ENCODE measurements at regions not wholly inside any gene's neighbourhood (a gene's known extent, or its start where the extent isn't known, plus 50 kb on each side); places are given as distances from the start of the nearest gene placed in this dataset.
A peak's percentile ranks its signal among the peaks of the same experiment; 100 is the strongest.

DNA sequence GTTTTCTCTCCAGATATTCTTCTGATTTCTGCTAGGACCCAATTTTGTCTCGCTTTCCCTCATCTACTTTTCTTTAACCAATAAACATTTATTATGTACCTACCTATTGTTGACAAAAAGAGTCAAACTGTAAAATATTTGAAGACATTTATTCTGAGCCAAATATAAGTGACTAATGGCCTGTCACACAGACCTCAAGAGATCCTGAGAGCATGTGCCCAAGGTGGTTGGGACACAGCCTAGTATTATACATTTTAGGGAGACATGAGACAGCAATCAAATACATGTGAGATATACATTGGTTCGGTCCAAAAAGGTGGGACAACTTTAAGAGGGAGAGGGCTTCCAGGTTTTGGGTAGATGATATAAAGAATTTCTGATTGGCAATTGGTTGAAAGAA lies 191.8 kb downstream of the NXNL2 start:
- H3K4me1 Mint-ChIP-seq, result no peaks in the 10 kb centered on the region
- H3K36me3 ChIP-seq (ENCODE audit: control insufficient read depth, insufficient read depth, low read length), result no peaks in the 10 kb centered on the region
- no peaks in the 10 kb centered on the region for H3K36me3 Mint-ChIP-seq
- peaks cover 0 to 6% (median 0%) of the 10 kb centered on the region in 7 donors for H3K9me3 Mint-ChIP-seq
- H3K4me3 Mint-ChIP-seq, result no peak overlapping the region
- no peaks in the 10 kb centered on the region for H3K9me3 ChIP-seq (ENCODE audit: control insufficient read depth in 2 of 2, low read length in 2 of 2)
- no peak overlapping the region for H3K4me3 ChIP-seq (ENCODE audit: low read depth, low read length)
- no peak overlapping the region for H3K27ac Mint-ChIP-seq
- ATAC-seq (ENCODE audit: low read depth in 2 of 2) (no peak), DNase-seq (no peak)
- no peak overlapping the region for H3K27ac ChIP-seq (ENCODE audit: insufficient read depth, low read length, poor library complexity, severe bottlenecking)
- H3K27me3 Mint-ChIP-seq, result peaks cover 11% of the 10 kb centered on the region
- H3K27me3 ChIP-seq (ENCODE audit: control insufficient read depth, insufficient read depth, low read length), result no peaks in the 10 kb centered on the region
- no peaks in the 10 kb centered on the region for H3K4me1 ChIP-seq (ENCODE audit: control insufficient read depth, insufficient read depth, low read length, poor library complexity, severe bottlenecking)

DNA sequence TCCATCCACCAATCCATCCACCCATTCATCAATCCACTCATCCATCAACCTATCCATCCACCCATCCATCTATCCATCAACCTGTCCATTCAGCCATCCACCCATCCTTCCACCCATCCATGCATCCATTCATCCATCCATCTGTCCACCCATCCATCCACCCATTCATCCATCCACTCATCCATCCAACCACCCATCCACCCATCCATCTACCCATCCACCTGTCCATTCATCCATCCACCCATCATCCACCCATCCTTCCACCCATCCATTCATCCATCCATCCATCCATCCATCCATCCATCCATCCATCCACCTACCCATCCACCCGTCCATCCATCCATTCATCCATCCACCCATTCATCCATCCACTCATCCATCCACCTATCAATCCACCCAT lies 195.8 kb downstream of the NXNL2 start:
- Mint-ChIP-seq H3K36me3 (no peaks in the 10 kb centered on the region), H3K9me3 (peaks cover 0 to 6% (median 0%) of the 10 kb centered on the region in 7 donors), H3K4me1 (no peaks in the 10 kb centered on the region), H3K4me3 (no peak overlapping the region), H3K27ac (no peak overlapping the region), H3K27me3 (peaks cover 11% of the 10 kb centered on the region)
- no peak overlapping the region for H3K27ac ChIP-seq (ENCODE audit: insufficient read depth, low read length, poor library complexity, severe bottlenecking)
- H3K4me1 ChIP-seq (ENCODE audit: control insufficient read depth, insufficient read depth, low read length, poor library complexity, severe bottlenecking), result no peaks in the 10 kb centered on the region
- no peak for ATAC-seq (ENCODE audit: low read depth in 2 of 2)
- H3K4me3 ChIP-seq (ENCODE audit: low read depth, low read length), result no peak overlapping the region
- no peaks in the 10 kb centered on the region for H3K36me3 ChIP-seq (ENCODE audit: control insufficient read depth, insufficient read depth, low read length)
- no peak for DNase-seq
- no peaks in the 10 kb centered on the region for H3K27me3 ChIP-seq (ENCODE audit: control insufficient read depth, insufficient read depth, low read length)
- H3K9me3 ChIP-seq (ENCODE audit: control insufficient read depth in 2 of 2, low read length in 2 of 2), result no peaks in the 10 kb centered on the region

DNA sequence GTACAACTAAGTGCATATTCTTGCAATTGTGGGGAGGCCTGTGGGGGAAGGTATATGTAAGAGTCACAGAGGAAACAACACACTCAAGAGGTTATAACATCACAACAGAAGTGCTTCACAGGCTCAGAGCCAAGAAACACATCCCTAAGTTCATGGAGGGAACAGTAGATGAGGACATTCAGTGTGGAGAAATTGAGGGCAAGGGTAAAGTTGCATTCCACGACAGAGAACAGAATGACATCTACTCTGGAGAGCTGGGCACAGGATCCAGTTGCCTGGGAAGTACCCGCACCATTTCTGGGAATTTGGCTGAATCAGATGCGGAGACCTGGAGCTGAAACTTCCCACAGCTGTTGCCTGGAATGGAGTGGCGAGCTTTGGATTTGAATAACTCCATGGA lies 197.2 kb downstream of the NXNL2 start:
- H3K27me3 Mint-ChIP-seq, result peaks cover 5% of the 10 kb centered on the region
- no peaks in the 10 kb centered on the region for H3K36me3 Mint-ChIP-seq
- H3K4me3 ChIP-seq (ENCODE audit: low read depth, low read length), result no peak overlapping the region
- peaks cover 0 to 6% (median 0%) of the 10 kb centered on the region in 7 donors for H3K9me3 Mint-ChIP-seq
- no peaks in the 10 kb centered on the region for H3K36me3 ChIP-seq (ENCODE audit: control insufficient read depth, insufficient read depth, low read length)
- H3K4me3 Mint-ChIP-seq, result no peak overlapping the region
- H3K27ac ChIP-seq (ENCODE audit: insufficient read depth, low read length, poor library complexity, severe bottlenecking), result no peak overlapping the region
- ATAC-seq (ENCODE audit: low read depth in 2 of 2), result no peak
- DNase-seq, result no peak
- H3K27ac Mint-ChIP-seq, result no peak overlapping the region
- H3K9me3 ChIP-seq (ENCODE audit: control insufficient read depth in 2 of 2, low read length in 2 of 2), result no peaks in the 10 kb centered on the region
- no peaks in the 10 kb centered on the region for H3K4me1 ChIP-seq (ENCODE audit: control insufficient read depth, insufficient read depth, low read length, poor library complexity, severe bottlenecking)
- H3K27me3 ChIP-seq (ENCODE audit: control insufficient read depth, insufficient read depth, low read length), result no peaks in the 10 kb centered on the region
- H3K4me1 Mint-ChIP-seq, result no peaks in the 10 kb centered on the region

DNA sequence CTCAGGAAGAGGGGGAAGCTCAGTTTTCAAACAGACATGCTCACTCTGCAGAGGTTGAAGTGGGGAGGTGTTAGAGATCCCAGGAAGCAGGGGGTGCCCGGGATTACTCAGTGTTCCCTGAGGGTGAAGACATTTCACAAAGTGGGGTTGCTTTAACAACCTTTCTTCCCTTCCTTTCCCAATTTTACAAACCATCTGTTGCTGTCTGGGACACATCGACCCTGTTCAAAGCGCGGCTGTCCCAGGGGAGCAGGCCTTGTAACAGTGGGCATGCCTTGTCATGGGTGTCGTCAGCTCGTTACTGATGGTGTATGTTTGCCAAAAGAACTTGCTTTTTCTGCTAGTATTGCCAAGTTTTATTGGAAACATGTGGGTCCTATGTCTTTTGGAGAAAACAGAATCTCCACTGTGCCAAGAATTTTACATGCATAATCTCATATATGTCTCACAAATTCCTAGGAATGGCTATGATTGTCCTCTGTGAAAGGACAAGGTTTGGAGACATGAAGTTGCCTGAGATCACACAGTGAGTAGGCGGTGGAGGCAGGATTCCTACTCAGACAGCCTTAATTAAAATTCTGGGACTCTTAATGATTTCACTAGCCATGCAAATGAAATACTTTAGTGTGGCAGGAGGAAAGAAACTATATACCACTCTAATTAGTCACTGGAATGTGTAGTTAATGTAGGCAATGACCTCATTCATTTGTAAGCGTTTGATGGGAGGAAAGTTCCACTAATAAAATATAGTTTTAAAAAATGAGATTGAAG lies 198.9 kb downstream of the NXNL2 start:
- DNase-seq, result no peak

DNA sequence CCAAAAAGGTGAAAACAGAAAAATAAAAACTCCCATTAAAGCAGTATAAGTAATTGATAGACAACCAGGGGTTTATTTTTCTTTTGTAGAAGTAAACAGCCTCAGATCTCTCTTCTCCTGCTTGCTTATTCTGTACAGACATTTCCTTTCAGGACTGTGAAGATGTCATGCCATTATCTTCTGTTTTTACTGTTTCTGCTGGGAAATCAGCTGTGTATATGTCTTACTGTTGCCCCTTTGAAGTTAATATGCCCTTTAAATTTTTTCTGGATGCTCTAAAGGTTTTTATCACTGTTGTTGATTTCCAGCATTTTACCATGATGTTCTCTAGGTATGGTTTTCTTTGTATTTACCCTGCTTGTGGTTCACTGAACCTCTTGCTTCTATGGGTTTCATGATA lies 199.5 kb downstream of the NXNL2 start:
- Mint-ChIP-seq H3K27me3 (peaks cover 3% of the 10 kb centered on the region), H3K4me3 (no peak overlapping the region), H3K27ac (no peak overlapping the region), H3K4me1 (no peaks in the 10 kb centered on the region), H3K9me3 (peaks cover 0 to 2% (median 0%) of the 10 kb centered on the region in 7 donors), H3K36me3 (no peaks in the 10 kb centered on the region)
- H3K27ac ChIP-seq (ENCODE audit: insufficient read depth, low read length, poor library complexity, severe bottlenecking), result no peak overlapping the region
- no peaks in the 10 kb centered on the region for H3K36me3 ChIP-seq (ENCODE audit: control insufficient read depth, insufficient read depth, low read length)
- H3K4me1 ChIP-seq (ENCODE audit: control insufficient read depth, insufficient read depth, low read length, poor library complexity, severe bottlenecking), result no peaks in the 10 kb centered on the region
- H3K27me3 ChIP-seq (ENCODE audit: control insufficient read depth, insufficient read depth, low read length), result no peaks in the 10 kb centered on the region
- H3K9me3 ChIP-seq (ENCODE audit: control insufficient read depth in 2 of 2, low read length in 2 of 2), result no peaks in the 10 kb centered on the region
- no peak for ATAC-seq (ENCODE audit: low read depth in 2 of 2)
- H3K4me3 ChIP-seq (ENCODE audit: low read depth, low read length), result no peak overlapping the region
- no peak for DNase-seq

More for the DNA sequence above, 198.9 kb downstream of the NXNL2 start:
- H3K9me3 Mint-ChIP-seq, result peaks cover 0 to 2% (median 0%) of the 10 kb centered on the region in 7 donors
- H3K27ac ChIP-seq (ENCODE audit: insufficient read depth, low read length, poor library complexity, severe bottlenecking), result no peak overlapping the region
- no peak overlapping the region for H3K4me3 Mint-ChIP-seq
- H3K9me3 ChIP-seq (ENCODE audit: control insufficient read depth in 2 of 2, low read length in 2 of 2), result no peaks in the 10 kb centered on the region
- no peaks in the 10 kb centered on the region for H3K4me1 Mint-ChIP-seq
- peaks cover 4% of the 10 kb centered on the region for H3K27me3 Mint-ChIP-seq
- no peaks in the 10 kb centered on the region for H3K4me1 ChIP-seq (ENCODE audit: control insufficient read depth, insufficient read depth, low read length, poor library complexity, severe bottlenecking)
- no peak overlapping the region for H3K4me3 ChIP-seq (ENCODE audit: low read depth, low read length)
- H3K36me3 Mint-ChIP-seq, result no peaks in the 10 kb centered on the region
- H3K27ac Mint-ChIP-seq, result peak overlapping the region in 1 of 3 donors; percentile 69
- ATAC-seq (ENCODE audit: low read depth in 2 of 2), result no peak
- H3K36me3 ChIP-seq (ENCODE audit: control insufficient read depth, insufficient read depth, low read length), result no peaks in the 10 kb centered on the region
- no peaks in the 10 kb centered on the region for H3K27me3 ChIP-seq (ENCODE audit: control insufficient read depth, insufficient read depth, low read length)

DNA sequence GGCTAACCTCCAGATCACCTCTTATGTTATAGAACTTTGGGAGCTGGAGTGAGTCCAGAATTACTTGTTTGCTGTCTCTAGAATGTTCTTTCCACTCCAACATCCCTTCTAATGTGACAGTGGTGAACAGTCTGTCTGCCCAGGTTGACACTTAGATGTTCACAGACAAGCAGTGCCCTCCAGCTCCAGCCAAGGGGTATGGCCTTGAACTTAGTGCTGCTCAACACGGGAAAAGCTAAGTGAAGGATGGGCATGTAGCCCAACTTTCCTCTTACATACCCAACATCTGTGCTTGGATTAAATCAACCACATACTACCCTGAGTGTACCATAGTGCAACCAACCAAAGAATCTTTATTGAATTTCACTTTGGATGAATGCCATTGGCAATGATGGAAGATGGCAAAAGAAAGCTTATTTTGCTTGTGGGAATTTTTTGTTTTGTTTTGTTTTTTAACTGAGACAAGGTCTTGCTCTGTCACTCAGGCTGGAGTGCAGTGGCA lies 201.2 kb downstream of the NXNL2 start:
- H3K27ac ChIP-seq (ENCODE audit: insufficient read depth, low read length, poor library complexity, severe bottlenecking), result no peak overlapping the region
- H3K27me3 ChIP-seq (ENCODE audit: control insufficient read depth, insufficient read depth, low read length), result no peaks in the 10 kb centered on the region
- DNase-seq (no peak), ATAC-seq (ENCODE audit: low read depth in 2 of 2) (no peak)
- no peak overlapping the region for H3K4me3 ChIP-seq (ENCODE audit: low read depth, low read length)
- no peak overlapping the region for H3K27ac Mint-ChIP-seq
- no peaks in the 10 kb centered on the region for H3K9me3 Mint-ChIP-seq
- no peaks in the 10 kb centered on the region for H3K36me3 Mint-ChIP-seq
- H3K36me3 ChIP-seq (ENCODE audit: control insufficient read depth, insufficient read depth, low read length), result no peaks in the 10 kb centered on the region
- H3K4me3 Mint-ChIP-seq, result no peak overlapping the region
- no peaks in the 10 kb centered on the region for H3K4me1 ChIP-seq (ENCODE audit: control insufficient read depth, insufficient read depth, low read length, poor library complexity, severe bottlenecking)
- no peaks in the 10 kb centered on the region for H3K4me1 Mint-ChIP-seq
- no peaks in the 10 kb centered on the region for H3K9me3 ChIP-seq (ENCODE audit: control insufficient read depth in 2 of 2, low read length in 2 of 2)
- H3K27me3 Mint-ChIP-seq, result peaks cover 5% of the 10 kb centered on the region

DNA sequence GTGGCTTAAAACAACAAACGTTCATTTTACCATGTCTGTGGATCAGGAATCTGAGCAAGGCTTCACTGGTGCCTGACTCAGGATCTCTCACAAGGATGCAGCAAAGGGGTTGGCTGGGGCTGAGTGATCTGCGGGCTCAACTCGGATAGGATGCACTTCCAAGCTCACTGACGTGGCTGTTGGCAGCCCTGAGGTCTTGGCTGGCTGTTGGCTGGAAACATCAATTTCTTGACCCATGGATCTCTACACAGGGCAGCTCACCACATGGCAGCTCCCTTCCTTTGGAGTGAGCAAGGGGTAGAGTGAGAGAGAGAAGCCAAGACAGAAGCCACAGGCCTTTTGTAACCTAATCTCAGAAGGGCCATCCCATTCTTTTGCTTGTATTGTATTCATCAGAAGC lies 202.1 kb downstream of the NXNL2 start:
- no peaks in the 10 kb centered on the region for H3K4me1 Mint-ChIP-seq
- no peaks in the 10 kb centered on the region for H3K36me3 Mint-ChIP-seq
- no peaks in the 10 kb centered on the region for H3K9me3 Mint-ChIP-seq
- ATAC-seq (ENCODE audit: low read depth in 2 of 2), result no peak
- Histone ChIP-seq H3K27ac (ENCODE audit: insufficient read depth, low read length, poor library complexity, severe bottlenecking) (no peak overlapping the region), H3K27me3 (ENCODE audit: control insufficient read depth, insufficient read depth, low read length) (no peaks in the 10 kb centered on the region), H3K9me3 (ENCODE audit: control insufficient read depth in 2 of 2, low read length in 2 of 2) (no peaks in the 10 kb centered on the region), H3K4me1 (ENCODE audit: control insufficient read depth, insufficient read depth, low read length, poor library complexity, severe bottlenecking) (no peaks in the 10 kb centered on the region), H3K4me3 (ENCODE audit: low read depth, low read length) (no peak overlapping the region), H3K36me3 (ENCODE audit: control insufficient read depth, insufficient read depth, low read length) (no peaks in the 10 kb centered on the region)
- no peak for DNase-seq
- no peak overlapping the region for H3K27ac Mint-ChIP-seq
- peaks cover 5% of the 10 kb centered on the region for H3K27me3 Mint-ChIP-seq
- H3K4me3 Mint-ChIP-seq, result no peak overlapping the region

DNA sequence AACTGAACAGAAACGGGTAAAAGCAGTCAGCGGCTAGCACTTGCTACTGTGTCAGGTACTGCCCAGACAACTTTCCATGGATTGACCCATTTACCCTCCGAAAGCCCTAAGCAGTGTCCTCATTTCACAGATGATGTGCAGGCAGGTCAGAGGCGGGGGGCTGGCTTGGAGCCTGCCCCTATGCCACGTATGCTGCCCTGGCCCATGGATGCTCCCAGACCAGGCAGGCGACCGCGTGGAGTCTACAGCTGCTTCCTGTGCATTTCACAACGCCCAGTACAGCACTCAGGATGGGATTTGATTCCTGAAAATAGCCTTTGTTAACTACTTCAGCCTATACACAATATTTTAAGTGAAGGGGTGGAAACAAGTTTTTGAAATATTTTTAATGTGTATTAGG lies 202.9 kb downstream of the NXNL2 start:
- H3K4me1 ChIP-seq (ENCODE audit: control insufficient read depth, insufficient read depth, low read length, poor library complexity, severe bottlenecking), result no peaks in the 10 kb centered on the region
- Mint-ChIP-seq H3K9me3 (no peaks in the 10 kb centered on the region), H3K27me3 (peaks cover 5% of the 10 kb centered on the region), H3K4me3 (no peak overlapping the region), H3K27ac (no peak overlapping the region), H3K36me3 (no peaks in the 10 kb centered on the region), H3K4me1 (no peaks in the 10 kb centered on the region)
- no peaks in the 10 kb centered on the region for H3K9me3 ChIP-seq (ENCODE audit: control insufficient read depth in 2 of 2, low read length in 2 of 2)
- ATAC-seq (ENCODE audit: low read depth in 2 of 2), result no peak
- no peaks in the 10 kb centered on the region for H3K27me3 ChIP-seq (ENCODE audit: control insufficient read depth, insufficient read depth, low read length)
- H3K36me3 ChIP-seq (ENCODE audit: control insufficient read depth, insufficient read depth, low read length), result no peaks in the 10 kb centered on the region
- no peak overlapping the region for H3K27ac ChIP-seq (ENCODE audit: insufficient read depth, low read length, poor library complexity, severe bottlenecking)
- H3K4me3 ChIP-seq (ENCODE audit: low read depth, low read length), result no peak overlapping the region
- DNase-seq, result no peak

All from CD4-positive, CD25-positive, alpha-beta regulatory T cell (primary cell).